ENCODE measurements at regions not wholly inside any gene's neighbourhood (a gene's known extent, or its start where the extent isn't known, plus 50 kb on each side); places are given as distances from the start of the nearest gene placed in this dataset.

DNA sequence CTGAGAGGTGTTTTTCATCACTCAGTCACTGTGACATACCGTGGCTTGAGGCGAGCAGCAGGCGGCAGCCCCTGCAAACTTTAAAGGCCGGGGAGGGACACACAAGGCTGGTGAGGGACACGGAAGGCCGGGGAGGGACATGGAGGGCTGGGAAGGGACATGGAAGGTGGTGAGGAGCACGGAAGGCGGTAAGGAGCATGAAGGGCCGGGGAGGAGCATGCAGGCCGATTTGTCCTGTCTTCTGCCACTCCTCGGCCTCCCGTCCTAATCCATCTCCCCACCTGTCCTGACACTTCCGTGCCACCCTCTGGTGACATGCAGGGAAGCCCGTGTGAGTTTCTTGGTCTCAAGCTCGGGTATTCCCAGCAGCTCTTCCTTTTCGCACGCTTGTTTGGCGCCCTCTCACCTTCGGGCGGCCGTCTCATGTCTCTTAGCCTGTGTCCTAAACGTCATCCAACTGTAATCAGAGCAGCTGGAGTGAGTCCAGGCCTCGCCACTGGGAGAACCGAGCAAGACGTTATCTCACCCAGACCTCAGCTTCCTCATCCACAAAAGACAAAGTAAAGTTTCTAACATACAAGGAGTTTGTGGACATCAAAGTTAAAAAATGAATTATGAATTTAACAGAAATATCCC, 126.5 kb downstream of the MRPL36 start:
- CTCF ChIA-PET, result no interaction called here
- DNase-seq (no peak), ATAC-seq (no peak)
- no peak overlapping the region for H3K4me3 Mint-ChIP-seq
- no peaks in the 10 kb centered on the region for H3K36me3 Mint-ChIP-seq (ENCODE audit: low read depth)
- POLR2A ChIA-PET, result interaction anchor here (0.6 to 2.1 kb wide), 3 partner anchors 9 to 47 kb away, joined by 3 to 5 read pairs (median 3); no protein-coding TSS in a partner anchor
- TF ChIP-seq, protein P1, sequence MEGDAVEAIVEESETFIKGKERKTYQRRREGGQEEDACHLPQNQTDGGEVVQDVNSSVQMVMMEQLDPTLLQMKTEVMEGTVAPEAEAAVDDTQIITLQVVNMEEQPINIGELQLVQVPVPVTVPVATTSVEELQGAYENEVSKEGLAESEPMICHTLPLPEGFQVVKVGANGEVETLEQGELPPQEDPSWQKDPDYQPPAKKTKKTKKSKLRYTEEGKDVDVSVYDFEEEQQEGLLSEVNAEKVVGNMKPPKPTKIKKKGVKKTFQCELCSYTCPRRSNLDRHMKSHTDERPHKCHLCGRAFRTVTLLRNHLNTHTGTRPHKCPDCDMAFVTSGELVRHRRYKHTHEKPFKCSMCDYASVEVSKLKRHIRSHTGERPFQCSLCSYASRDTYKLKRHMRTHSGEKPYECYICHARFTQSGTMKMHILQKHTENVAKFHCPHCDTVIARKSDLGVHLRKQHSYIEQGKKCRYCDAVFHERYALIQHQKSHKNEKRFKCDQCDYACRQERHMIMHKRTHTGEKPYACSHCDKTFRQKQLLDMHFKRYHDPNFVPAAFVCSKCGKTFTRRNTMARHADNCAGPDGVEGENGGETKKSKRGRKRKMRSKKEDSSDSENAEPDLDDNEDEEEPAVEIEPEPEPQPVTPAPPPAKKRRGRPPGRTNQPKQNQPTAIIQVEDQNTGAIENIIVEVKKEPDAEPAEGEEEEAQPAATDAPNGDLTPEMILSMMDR (IDR thresholded peaks at IDR 0.05), result no peak
- H3K27ac Mint-ChIP-seq, result no peak overlapping the region
- H3K4me1 Mint-ChIP-seq (ENCODE audit: low read depth), result peaks cover 4% of the 10 kb centered on the region
- intact Hi-C loops (cut with micrococcal nuclease), result no loop called here
- H3K27me3 Mint-ChIP-seq, result peaks cover 39% of the 10 kb centered on the region
- no peaks in the 10 kb centered on the region for H3K9me3 Mint-ChIP-seq

DNA sequence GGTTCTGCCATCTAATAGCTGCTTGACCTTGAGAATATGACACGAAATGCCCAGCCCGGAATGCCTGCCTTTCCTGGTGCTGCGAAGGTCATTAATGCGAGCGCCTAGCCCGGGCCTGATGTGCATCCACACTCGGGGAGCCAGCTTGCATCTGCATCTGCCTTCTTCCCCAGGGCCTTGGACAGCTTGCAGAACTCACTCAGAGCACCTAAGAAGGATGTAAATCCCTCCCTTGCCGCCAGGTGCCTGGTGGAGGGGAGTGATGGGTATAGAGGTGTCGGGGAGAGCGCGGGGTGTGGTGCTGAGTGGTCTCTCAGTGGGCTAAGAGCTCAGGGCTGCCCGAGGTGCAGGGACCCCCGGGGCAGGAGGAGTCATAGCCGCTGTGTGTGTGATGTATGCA, 127.2 kb downstream of the MRPL36 start:
- DNase-seq (no peak), ATAC-seq (no peak)
- ChIA-PET POLR2A (interaction anchor here (2.1 kb wide), 1 partner anchor 13 kb away, joined by 5 read pairs; no protein-coding TSS in a partner anchor), CTCF (interaction anchor here (1.0 kb wide), 1 partner anchor 12 kb away, joined by 3 read pairs; no protein-coding TSS in a partner anchor)
- H3K27me3 Mint-ChIP-seq, result peaks cover 39% of the 10 kb centered on the region
- no peaks in the 10 kb centered on the region for H3K36me3 Mint-ChIP-seq (ENCODE audit: low read depth)
- TF ChIP-seq, protein P1 (IDR thresholded peaks at IDR 0.05), result no peak
- H3K27ac Mint-ChIP-seq, result no peak overlapping the region
- no peaks in the 10 kb centered on the region for H3K9me3 Mint-ChIP-seq
- intact Hi-C loops (cut with micrococcal nuclease), result no loop called here
- no peak overlapping the region for H3K4me3 Mint-ChIP-seq
- H3K4me1 Mint-ChIP-seq (ENCODE audit: low read depth), result peaks cover 6% of the 10 kb centered on the region

- H3K27me3 Mint-ChIP-seq, result peaks cover 44% of the 10 kb centered on the region
- CTCF ChIA-PET, result no interaction called here
- POLR2A ChIA-PET, result interaction anchor here (0.5 to 2.1 kb wide), 2 partner anchors 15 to 27 kb away, joined by 4 to 5 read pairs; no protein-coding TSS in a partner anchor
These were observed 128.3 kb downstream of the MRPL36 start for GRCh38 chr5:1671351-1671750.

DNA sequence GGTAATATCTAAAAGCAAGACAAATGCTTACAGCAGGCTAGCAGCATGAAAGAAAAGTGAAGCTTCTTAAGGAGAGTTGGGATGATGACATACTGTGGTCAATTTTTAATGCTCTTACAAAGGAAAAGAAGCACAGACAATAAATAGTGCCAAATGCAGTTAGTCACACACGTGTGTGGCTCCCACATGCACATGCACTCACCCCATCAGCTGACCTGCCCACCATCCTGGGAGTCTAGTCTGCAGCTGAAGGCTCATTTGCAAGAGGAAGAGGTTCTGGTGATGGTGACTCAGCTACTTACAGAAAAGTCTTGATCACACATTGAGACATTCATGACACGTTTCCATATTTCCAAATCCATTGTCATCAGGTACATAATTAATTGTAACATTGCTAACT, 129.3 kb downstream of the MRPL36 start:
- H3K9me3 Mint-ChIP-seq, result no peaks in the 10 kb centered on the region
- no peak overlapping the region for H3K4me3 Mint-ChIP-seq
- intact Hi-C loops (cut with micrococcal nuclease), result no loop called here
- ATAC-seq, result peak; percentile 28
- TF ChIP-seq, protein P1 (IDR thresholded peaks at IDR 0.05), result no peak
- no peak overlapping the region for H3K27ac Mint-ChIP-seq
- H3K4me1 Mint-ChIP-seq (ENCODE audit: low read depth), result peaks cover 19% of the 10 kb centered on the region
- ChIA-PET CTCF (no interaction called here), POLR2A (no interaction called here)
- H3K27me3 Mint-ChIP-seq, result peaks cover 54% of the 10 kb centered on the region
- DNase-seq, result peak; percentile 34
- no peaks in the 10 kb centered on the region for H3K36me3 Mint-ChIP-seq (ENCODE audit: low read depth)

More at GRCh38 chr5:1671351-1671750, 128.3 kb downstream of the MRPL36 start:
- H3K36me3 Mint-ChIP-seq (ENCODE audit: low read depth), result no peaks in the 10 kb centered on the region
- ATAC-seq (no peak), DNase-seq (no peak)
- H3K9me3 Mint-ChIP-seq, result no peaks in the 10 kb centered on the region
- TF ChIP-seq, protein P1 (IDR thresholded peaks at IDR 0.05), result no peak
- H3K4me3 Mint-ChIP-seq, result no peak overlapping the region
- intact Hi-C loops (cut with micrococcal nuclease), result no loop called here
- peaks cover 11% of the 10 kb centered on the region for H3K4me1 Mint-ChIP-seq (ENCODE audit: low read depth)
- H3K27ac Mint-ChIP-seq, result no peak overlapping the region
